NCI-H748 (cell line): ENCODE measurements at regions not wholly inside any gene's neighbourhood (a gene's known extent, or its start where the extent isn't known, plus 50 kb on each side); places are given as distances from the start of the nearest gene placed in this dataset.

ENCODE experiments used
- DNase-seq: peaks from one replicate; lab custom pipeline; 2025; ENCODE audit not compliant: unreplicated experiment; lab: John Stamatoyannopoulos, UW

DNA sequence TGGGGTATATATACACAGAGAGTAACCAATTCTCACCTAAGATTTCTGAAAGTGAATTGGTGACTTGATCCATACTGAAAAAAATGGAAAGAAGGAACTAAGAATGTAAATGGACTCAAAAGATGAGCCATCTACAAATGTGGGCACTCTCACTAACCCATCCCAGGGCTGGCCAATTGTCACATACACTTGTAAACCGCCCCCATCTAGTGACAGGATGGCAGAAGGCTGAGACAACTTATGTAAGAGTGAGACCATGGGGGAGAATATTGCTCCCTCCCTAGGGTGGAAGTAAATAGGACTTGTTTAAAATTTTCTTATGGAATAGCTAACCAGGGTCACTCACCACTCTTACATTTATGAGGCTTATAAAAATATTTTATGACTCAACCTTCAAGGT, 377.1 kb upstream of the ISX start:
- no peak for DNase-seq

DNA sequence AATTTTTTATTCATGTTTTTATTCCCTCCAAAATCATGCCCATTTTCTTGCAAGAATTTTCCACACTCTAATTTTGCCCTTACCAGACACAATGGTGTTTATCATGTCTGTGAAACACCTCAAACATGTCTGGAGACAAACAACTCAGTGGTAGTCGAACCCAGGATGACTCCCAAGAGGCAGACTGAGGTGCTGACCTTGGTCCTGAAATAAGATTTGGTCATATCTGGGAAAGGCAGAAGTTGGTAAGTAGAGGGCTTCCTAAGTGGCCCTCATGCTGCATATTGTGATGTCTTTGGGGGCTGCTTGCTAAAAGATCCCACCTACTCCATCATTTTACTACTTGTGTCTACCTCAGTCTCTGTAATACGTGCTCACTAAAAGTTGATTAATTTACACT, 369.4 kb upstream of the ISX start:
- no peak for DNase-seq

DNA sequence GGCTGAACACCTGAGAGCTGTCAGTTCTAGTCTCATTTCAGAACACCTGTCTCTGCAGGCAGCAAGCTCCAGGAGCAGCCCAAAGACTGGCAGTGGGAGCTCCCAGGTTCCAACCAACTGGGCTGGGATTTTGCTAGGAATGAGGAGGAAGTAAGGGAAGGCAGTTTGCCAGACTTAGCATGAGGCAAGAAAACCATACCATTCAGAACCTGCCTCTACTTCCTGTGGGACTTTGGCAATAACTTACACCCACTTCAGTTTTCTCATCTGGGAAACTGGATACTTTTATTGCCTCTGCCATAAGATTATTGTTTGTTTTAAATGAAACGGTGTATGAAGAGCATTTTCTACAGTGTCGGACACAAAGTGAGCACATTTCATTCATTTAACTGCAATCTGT, 363.7 kb upstream of the ISX start:
- DNase-seq: no peak

DNA sequence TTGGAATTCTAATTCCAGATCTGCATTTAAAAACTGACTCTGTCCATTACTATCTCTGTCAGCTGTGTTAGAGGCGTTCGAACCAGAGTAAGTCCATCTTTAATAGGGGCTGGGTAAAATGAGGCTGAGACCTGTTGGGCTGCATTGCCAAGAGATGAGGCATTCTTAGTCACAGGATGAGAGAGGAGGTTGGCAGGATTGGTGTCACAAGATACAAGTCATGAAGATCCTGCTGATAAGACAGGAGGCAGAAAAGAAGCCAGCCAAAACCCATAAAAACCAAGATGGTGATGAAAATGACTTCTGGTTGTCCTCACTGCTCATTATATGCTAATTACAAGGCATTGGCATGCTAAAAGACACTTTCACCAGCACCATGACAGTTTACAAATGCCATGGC, 356.3 kb upstream of the ISX start:
- DNase-seq: no peak

DNA sequence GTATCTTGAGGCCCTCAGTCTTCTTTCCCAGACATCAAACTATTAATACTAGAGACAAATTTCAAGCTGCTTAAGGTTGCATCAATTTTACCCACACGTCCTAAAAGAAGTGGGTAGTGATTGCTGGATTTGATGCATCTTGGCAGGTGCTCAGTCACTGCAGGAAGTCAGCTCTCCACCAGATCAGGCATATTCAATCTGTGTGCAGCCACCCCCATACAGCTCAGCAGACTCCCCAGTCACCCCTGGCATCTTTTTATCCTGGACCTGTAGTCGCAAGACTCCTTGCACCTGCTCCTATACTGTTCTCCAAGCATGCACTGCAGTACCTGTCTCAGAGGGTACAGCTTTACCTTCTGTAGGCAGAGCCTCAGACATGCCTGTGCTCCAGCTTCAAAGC, 343.1 kb upstream of the ISX start:
- DNase-seq: no peak

DNA sequence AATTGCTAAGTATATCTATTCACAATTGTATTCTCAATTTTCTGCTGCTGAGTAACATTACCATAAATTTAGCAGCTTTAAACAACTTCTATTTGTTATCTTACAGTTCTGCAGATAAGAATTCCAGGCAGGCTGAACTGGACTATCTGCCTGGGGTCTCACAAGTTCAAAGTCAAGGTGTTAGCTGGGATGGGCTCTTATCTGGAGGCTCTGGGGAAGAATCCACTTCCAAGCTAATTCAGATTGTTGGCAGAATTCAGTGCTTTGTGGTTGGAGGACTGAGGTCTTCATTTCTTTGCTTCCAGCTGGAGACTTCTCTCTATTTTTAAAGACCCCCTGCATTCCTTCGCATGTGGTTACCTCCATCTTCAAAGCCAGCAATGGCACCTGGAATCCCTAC, 329.9 kb upstream of the ISX start:
- no peak for DNase-seq

DNA sequence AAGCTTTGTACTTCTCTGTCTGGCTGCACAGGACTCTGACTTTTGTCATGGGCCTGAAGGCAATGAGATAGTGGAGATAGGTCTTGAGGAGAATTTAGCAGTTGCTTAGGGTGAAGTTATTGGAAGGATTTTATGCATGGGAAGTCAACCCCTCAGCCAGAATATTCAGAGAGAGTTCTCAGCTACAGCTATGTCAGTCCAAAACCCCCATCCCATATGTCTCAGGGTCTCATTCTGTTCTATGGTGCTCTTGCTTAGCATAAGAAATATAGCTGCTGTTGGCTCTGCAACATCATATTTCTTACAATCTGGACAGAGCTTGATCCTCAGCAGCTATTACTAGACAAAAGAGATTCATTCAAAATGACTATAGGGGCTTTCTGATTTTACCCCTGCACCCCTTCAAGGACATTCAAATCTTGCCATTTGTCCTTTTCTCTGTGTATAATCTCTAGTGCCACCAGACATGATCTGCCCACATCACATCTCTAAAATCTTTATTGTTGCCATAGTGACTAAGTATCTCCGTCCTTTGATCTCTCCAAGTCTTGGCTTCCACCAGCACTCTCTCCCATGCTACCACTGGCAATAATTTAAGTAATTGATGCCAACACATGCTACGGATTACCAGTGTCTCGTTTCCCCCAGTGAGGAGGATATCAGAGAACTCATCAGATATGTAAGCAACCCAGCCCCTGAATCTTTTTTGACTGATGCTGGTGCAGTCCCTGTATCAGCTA, 327.1 kb upstream of the ISX start:
- DNase-seq: no peak

DNA sequence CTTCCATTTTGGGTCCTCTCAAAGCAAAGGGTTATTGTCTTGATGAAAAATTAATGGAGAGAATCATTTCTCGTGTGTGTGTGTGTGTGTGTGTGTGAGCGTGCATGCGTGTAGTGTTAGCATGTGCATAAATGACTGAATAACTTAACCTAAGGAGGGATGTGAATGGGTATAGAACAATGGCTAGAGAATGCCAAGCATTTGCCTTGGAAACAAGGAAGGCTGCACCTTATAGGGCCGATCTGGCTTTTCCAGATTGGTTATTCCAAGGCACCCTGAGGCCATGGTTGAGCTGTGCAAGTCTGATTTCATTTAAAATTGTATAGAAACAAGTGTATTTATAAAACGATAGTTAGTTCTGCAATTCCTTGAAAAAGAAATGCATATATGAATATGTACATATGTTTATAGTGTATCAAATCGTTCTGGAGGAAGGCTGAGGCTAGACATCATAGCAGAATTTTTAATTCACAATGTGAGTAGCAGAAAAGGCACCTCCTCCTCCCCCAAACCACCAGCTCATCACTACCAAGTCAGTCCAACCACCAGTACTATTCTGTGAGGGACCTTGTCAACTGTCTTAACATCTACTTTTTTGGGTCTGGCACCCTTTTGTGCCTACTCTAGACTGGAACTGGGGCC, 322.7 kb upstream of the ISX start:
- no peak for DNase-seq

DNA sequence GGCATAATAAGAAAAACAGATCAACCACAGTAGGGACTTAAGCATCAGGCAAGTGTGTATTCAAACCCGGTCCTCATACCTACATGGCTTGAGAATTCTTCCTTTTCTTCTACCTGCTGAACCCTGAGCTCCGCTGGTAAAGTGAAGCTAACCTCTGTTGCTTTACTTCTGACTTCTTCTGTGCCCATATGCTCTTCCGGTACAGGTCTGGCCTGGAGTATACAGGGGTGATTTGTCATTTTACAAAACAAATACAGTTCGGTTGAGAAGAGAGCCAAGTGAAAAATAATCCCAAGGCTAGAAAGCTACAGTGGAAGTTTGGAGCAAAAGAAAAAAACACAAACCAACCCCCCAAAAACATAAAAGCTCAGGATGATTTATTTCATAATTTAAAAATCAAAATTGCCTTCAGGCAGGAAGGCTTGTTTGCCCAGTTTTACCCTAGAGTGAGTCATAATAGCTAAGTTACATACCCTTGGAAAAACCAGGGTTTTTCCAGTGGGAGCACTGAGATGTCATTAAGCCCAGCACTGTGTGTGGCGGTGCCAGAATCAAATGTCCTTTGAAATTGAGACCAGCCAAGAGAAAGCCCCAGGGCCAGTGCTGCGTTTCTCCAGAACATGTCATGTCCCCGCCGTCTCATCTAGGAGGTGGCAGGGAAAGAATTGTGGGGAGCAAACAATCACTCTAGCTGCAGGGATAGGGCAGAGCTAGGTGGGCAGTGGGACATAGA, 305.5 kb upstream of the ISX start:
- DNase-seq: no peak

DNA sequence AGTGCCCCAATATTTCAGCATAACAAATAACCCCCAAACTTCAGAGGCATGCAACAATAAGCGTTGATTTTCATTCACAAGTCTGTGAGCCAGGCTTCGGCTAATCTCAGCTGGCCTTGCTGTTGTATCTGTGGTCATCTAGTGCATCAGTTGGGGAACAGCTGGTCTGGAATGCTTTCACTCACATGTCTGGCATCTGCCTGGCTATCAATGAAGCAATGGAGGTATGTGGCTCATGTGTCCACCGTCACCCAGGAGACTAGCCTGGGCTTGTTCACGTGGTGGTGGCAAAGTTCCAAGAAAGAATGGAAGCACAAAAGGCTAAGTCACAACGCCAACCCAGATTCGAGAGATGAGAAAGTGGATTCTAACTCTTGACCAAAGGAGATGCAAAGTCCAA, 304.8 kb upstream of the ISX start:
- no peak for DNase-seq

DNA sequence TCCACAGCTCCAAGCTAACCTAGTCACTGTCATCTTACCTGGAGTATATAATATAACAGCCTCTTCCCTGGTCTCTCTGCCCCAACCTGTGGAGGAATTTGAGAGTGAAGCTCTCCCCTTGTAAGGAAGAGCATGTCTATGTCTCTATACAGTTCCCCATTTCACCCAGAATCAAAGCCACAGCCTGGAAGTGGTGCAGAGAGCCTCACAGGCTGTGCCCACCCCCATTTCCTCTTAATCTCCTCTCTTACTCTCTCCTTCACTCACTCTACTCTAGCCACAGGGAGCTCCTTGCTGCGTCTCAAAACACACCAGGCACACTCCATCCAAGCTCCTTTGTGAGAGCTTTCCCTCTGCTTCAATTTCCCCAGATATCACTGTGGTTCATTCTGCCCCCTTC, 302.5 kb upstream of the ISX start:
- no peak for DNase-seq

DNA sequence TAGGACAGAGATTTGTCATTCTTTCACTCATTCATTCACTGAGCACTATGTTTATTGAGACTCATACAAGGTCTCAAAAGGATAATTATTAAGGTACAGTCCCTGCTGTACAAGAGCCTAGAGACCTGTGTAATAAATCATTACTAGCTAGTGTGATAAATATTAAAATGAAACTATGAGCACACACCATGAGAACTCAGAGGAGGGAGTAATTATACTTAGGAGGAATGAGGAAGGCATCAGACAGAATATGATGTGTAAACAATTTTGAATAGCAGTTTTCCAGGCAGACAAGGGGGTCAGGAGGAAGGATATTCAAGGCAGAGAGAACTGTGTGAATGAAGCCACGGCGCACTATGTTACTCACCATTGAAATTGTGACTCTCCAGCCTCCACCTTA, 300.8 kb upstream of the ISX start:
- DNase-seq: no peak

DNA sequence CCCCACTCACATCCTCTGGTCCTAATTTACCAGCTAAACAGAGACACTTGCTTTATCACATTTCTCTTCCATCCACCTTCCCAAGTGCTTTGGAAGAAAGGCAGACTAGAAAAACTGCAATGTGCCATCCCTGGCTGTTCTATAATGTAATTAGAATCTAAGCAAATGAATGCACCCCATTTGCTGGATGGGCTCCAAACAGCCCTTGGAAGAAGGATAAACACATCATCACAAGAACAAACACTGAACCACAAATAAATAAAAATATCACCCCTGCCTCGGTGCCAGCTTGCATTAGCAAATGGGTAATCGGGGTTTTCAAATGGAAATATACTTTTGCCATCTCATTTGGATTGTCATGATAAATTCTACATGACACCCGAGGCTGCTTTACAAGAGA, 296.6 kb upstream of the ISX start:
- no peak for DNase-seq

DNA sequence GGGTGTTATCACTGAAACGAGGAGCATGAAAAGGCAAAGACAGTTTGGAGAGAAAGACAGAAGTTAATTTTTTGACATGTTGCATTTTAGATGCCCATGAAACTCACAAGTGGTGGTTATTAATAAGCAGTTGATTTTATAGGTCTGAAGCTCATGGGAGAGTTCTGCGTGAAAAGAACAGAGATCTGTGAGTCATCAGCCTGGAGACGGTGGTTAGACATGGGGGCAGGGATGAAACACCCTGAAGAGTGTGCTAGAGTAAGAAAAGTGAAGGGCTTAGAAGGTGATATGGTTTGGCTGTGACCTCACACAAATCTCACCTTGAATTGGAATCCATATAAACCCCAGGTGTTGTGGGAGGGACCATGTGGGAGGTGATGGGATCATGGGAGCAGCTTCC, 289.1 kb upstream of the ISX start:
- no peak for DNase-seq

DNA sequence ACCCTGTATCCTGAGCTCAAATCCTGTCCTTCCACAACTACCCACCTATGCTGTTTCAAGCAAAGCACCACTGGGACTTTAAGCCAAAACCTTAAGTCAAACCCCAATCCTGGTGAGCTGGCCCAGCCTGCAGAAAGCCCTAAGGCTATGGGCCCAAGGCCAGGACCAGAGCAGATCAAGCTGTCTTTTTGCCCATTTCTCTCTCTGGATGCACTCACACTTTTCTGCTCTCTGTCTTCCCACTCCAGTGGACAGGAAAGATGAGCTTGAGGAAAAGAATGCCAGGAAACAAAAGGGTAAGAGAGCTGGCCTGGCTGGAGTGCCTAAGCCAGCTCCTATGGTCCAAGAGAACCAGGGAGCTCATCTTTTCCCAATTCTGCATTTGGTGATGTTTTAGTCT, 284.3 kb upstream of the ISX start:
- no peak for DNase-seq

DNA sequence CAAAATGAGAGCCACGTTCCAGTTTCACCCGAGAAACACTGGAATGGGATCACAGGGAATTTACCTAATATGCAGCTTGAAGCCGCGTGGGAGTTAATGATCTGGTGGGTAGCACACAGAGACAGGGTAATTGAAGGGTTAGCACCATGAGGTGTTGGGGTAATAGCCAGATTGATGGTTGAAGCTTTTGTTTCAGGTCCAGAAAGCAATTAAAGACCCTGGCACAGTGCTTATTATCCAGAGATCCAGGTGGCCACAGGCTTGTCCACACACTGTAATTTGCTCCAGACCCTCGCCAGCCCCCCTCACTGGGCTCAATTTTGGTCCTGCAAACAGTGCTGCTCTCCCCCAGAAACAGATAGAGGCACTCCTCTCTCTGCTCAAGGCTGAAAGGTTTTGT, 282.5 kb upstream of the ISX start:
- DNase-seq: no peak

DNA sequence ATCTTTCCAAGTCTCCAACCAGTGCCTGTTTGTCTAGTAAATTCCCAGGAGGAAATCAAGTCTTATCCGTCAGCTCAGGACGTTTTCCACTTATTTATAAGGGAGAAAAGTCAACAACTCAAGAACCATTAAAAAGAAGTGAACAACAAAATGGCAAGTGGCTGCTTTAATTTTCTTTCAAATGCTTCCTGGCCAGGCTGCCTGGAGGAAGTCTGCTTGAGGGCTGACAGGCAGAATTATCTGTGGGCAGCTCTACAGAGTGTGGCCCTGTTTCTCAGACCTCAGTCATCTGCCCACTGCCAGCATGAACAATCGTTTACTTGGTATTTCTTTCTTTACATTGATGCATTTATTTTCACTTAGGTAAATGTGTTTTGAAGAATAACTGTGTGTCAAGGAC, 281.9 kb upstream of the ISX start:
- no peak for DNase-seq

DNA sequence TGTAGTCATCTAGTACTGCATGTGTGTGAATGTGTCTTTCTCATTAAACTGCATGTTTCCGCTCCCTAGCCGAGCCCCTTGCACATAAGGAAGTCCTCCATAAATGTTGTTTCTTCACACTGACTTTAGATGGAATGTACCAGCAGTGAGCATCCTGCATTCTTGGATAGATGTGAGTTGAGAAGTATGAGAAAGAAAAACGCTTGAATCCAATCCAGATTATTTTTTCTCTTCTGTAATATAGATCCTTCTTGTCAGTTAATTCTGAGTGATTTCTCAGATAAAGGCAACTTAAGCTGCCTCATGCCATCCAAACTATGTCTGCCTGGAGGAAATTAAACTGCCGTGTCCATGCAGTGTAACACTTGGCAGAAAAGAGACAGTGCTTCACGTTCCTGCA, 268.1 kb upstream of the ISX start:
- DNase-seq: no peak

DNA sequence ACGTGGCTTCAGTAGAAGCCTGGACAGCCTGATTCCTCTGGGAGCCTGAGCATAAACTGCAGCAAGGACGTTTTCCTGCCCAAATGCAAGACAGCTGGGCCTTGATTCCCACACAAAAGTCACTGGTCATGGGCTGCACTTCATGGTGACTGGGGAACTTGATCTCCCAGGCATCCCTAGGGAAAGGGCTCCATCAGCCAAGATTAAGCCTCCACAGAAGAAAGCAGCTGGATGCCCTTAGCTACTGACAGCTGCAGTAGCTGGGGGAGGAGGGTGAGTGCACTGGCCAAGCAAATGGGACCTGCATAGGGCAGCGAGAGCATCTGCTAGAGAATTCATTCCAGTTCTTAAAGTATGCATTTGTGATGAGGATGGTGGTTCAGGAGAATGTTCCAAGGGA, 267.4 kb upstream of the ISX start:
- no peak for DNase-seq

DNA sequence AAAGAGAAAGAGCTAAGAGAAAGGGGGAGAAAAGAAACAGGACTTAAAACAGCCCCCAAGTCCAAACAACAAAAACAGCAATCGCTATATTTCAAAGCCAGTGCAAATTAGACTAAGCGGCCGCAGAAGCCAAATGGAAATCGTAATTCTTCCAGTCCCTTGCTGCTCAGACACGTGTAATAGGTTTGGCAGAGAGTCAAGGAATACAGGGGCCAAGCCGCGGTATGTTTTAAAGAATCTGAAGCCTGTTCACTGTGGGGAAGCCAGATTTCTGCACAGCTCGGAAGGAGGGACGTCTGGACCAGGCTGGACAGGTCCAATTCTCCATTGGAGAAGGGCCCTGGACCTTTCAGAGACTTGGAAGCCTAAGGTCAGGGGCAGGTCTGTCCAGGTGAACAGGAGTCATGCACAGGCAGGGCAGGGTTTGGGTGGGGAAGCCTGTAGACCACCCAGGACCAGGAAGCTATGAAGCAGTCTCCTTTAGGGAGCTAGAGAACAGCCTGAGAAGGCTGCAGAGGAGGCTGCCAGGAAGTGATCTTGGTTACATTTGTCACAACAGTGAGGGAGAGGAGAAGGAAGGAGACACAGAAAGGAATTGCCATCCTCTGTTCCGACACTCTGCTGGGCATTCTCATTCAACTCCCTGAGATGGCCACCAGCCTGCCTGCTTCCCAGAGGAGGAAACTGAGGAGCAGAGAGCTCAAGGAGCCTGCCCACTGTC, 265.5 kb upstream of the ISX start:
- DNase-seq: no peak

DNA sequence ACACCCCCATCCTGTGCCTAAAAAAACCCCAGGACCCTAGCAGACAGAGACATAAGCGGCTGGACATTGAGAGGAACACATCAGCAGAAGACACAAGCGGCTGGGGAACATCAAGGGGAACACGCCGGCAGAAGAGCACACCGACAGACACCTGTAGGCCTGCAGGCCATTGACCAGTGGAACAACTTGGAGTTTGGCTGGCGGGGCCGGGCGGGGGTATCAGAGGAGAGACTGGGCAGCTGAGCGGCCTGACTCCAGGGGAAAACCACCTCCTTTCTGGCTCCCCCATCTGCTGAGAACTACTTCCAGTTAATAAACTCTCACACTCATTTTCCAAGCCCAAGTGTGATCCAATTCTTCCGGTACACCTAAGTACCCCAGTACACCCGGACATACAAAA, 264.7 kb upstream of the ISX start:
- no peak for DNase-seq

DNA sequence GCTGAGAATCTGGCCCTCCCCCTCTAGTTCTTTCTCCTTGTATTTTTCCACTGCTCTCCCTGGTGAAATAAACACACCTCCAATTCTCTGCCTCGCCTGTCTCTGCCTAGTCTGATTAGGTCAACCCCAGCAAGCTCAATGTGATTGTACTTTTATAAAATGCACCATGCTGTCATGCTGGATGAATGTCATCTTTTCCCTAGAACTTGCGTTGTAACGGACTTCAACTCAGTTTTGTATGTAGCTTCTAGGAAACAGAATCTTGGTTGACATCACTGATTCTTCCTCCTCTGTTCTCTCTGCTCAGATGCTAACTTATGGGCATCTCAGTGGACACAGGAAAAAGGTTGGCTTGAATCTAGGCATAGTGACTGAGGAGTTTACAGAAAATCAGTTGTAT, 261.9 kb upstream of the ISX start:
- DNase-seq: no peak
